H9 (cell line): ENCODE measurements at regions not wholly inside any gene's neighbourhood (a gene's known extent, or its start where the extent isn't known, plus 50 kb on each side); places are given as distances from the start of the nearest gene placed in this dataset.

Experiments
- DNase-seq: peaks from one replicate; pipeline ENCODE4 v3.0.0-alpha.2; 2017
- H2AFZ ChIP-seq: one replicate; pipeline ENCODE4 v1.6.1; 2013; ENCODE audit warnings: mild to moderate bottlenecking, low read length, control low read depth, moderate library complexity
- H2AK5ac ChIP-seq: 2 replicates; pipeline ENCODE4 v1.6.1; 2013; ENCODE audit warnings: low read length, control low read depth, mixed read lengths; ENCODE audit not compliant: insufficient read length
- H2BK120ac ChIP-seq: one replicate; pipeline ENCODE4 v1.6.1; 2013; ENCODE audit warnings: low read depth, mild to moderate bottlenecking, low read length, control low read depth, inconsistent platforms; ENCODE audit not compliant: poor library complexity, severe bottlenecking
- H2BK12ac ChIP-seq: 2 replicates; pipeline ENCODE4 v1.6.1; 2013; ENCODE audit warnings: low read length, control low read depth, mixed read lengths, low read depth; ENCODE audit not compliant: insufficient read length
- H2BK15ac ChIP-seq: 2 replicates; pipeline ENCODE4 v1.6.1; 2013; ENCODE audit warnings: low read depth, low read length, control low read depth
- H2BK20ac ChIP-seq: one replicate; pipeline ENCODE4 v1.6.1; 2013; ENCODE audit warnings: low read depth, mild to moderate bottlenecking, low read length, control low read depth, inconsistent platforms; ENCODE audit not compliant: poor library complexity, severe bottlenecking
- H2BK5ac ChIP-seq: 2 replicates; pipeline ENCODE4 v1.6.1; 2013; ENCODE audit warnings: low read length, control low read depth, mixed read lengths; ENCODE audit not compliant: insufficient read length
- H3K14ac ChIP-seq: 2 replicates; pipeline ENCODE4 v1.6.1; 2013; ENCODE audit warnings: low read length, control low read depth; ENCODE audit not compliant: insufficient read depth
- H3K18ac ChIP-seq: 2 replicates; pipeline ENCODE4 v1.6.1; 2013; ENCODE audit warnings: low read depth, mild to moderate bottlenecking, mixed read lengths, low read length, control low read depth; ENCODE audit not compliant: insufficient read length
- H3K23ac ChIP-seq: 2 replicates; pipeline ENCODE4 v1.6.1; 2013; ENCODE audit warnings: low read length, control low read depth, mixed read lengths, low read depth; ENCODE audit not compliant: insufficient read length
- H3K23me2 ChIP-seq: 2 replicates; pipeline ENCODE4 v1.6.1; 2013; ENCODE audit warnings: low read depth, mild to moderate bottlenecking, mixed read lengths, low read length, control low read depth; ENCODE audit not compliant: insufficient read length, poor library complexity, severe bottlenecking
- H3K27ac ChIP-seq: 2 replicates; pipeline ENCODE4 v1.5.1; 2013; ENCODE audit warnings: low read length, control low read depth, mixed read lengths, low read depth; ENCODE audit not compliant: insufficient read length
- H3K27me3 ChIP-seq: 2 replicates; pipeline ENCODE4 v1.6.1; 2013; ENCODE audit warnings: low read length, control low read depth, inconsistent platforms; ENCODE audit not compliant: insufficient read depth
- H3K4ac ChIP-seq: 2 replicates; pipeline ENCODE4 v1.6.1; 2013; ENCODE audit warnings: low read depth, mild to moderate bottlenecking, control low read depth, inconsistent platforms, low read length, moderate library complexity
- H3K4me1 ChIP-seq: 2 replicates; pipeline ENCODE4 v1.6.1; 2013; ENCODE audit warnings: low read length, control low read depth, inconsistent platforms; ENCODE audit not compliant: insufficient read depth
- H3K4me2 ChIP-seq: 2 replicates; pipeline ENCODE4 v1.6.1; 2013; ENCODE audit warnings: low read length, control low read depth, mixed read lengths; ENCODE audit not compliant: insufficient read length, insufficient read depth
- H3K56ac ChIP-seq: 2 replicates; pipeline ENCODE4 v1.6.1; 2013; ENCODE audit warnings: low read depth, mild to moderate bottlenecking, mixed read lengths, low read length, control low read depth; ENCODE audit not compliant: insufficient read length
- H3K79me1 ChIP-seq: 2 replicates; pipeline ENCODE4 v1.6.1; 2013; ENCODE audit warnings: low read depth, mild to moderate bottlenecking, moderate library complexity, low read length, control low read depth, inconsistent platforms; ENCODE audit not compliant: insufficient read depth, poor library complexity, severe bottlenecking
- H3K79me2 ChIP-seq: 2 replicates; pipeline ENCODE4 v1.6.1; 2013; ENCODE audit warnings: low read length, control low read depth, inconsistent platforms; ENCODE audit not compliant: insufficient read depth
- H3K9ac ChIP-seq: 2 replicates; pipeline ENCODE4 v1.6.1; 2013; ENCODE audit warnings: low read length, control low read depth, mixed read lengths; ENCODE audit not compliant: insufficient read length; ENCODE audit errors: extremely low read depth
- H3K9me3 ChIP-seq: one replicate; pipeline ENCODE4 v1.6.1; 2013; ENCODE audit warnings: low read depth, low read length, inconsistent platforms; ENCODE audit not compliant: control insufficient read depth
- H3T11ph ChIP-seq: one replicate; pipeline ENCODE4 v1.6.1; 2013; ENCODE audit warnings: mild to moderate bottlenecking, low read length, control low read depth, inconsistent platforms
- H4K20me1 ChIP-seq: one replicate; pipeline ENCODE4 v1.6.1; 2013; ENCODE audit not compliant: control insufficient read depth, insufficient read length, insufficient read depth
- H4K5ac ChIP-seq: 2 replicates; pipeline ENCODE4 v1.6.1; 2013; ENCODE audit warnings: low read depth, mild to moderate bottlenecking, mixed read lengths, low read length, control low read depth; ENCODE audit not compliant: insufficient read length
- H4K8ac ChIP-seq: replicated peaks from 2 replicates; pipeline ENCODE4 v1.6.1; 2013; ENCODE audit warnings: low read length, control low read depth, mixed read lengths, low read depth; ENCODE audit not compliant: insufficient read length
- H4K91ac ChIP-seq: 2 replicates; pipeline ENCODE4 v1.6.1; 2013; ENCODE audit warnings: low read depth, mild to moderate bottlenecking, moderate library complexity, mixed read lengths, low read length, control low read depth; ENCODE audit not compliant: insufficient read length
- H3K27ac Mint-ChIP-seq, 3 experiments: 2 replicates in 2 of 3; 3 replicates in 1 of 3; pipeline ENCODE4 v1.8.0; 2020 to 2021; ENCODE audit warnings: mixed read lengths in 3 of 3, mild to moderate bottlenecking in 1 of 3, moderate library complexity in 1 of 3
- H3K27me3 Mint-ChIP-seq: 2 replicates; pipeline ENCODE4 v1.8.0; 2021; ENCODE audit warnings: low read depth, mild to moderate bottlenecking, moderate library complexity, mixed read lengths
- H3K36me3 Mint-ChIP-seq, 3 experiments: 2 replicates in 2 of 3; 3 replicates in 1 of 3; pipeline ENCODE4 v1.8.0; 2020 to 2021; ENCODE audit warnings: low read depth in 3 of 3, mixed read lengths in 3 of 3; ENCODE audit not compliant: insufficient read depth in 1 of 3
- H3K4me1 Mint-ChIP-seq, 2 experiments: 2 replicates each; pipeline ENCODE4 v1.8.0; 2020; ENCODE audit warnings: mixed read lengths in 2 of 2
- H3K4me3 Mint-ChIP-seq, 2 experiments: 2 replicates in 1 of 2; 3 replicates in 1 of 2; pipeline ENCODE4 v1.8.0; 2020 to 2021; ENCODE audit warnings: mild to moderate bottlenecking in 2 of 2, mixed read lengths in 2 of 2, moderate library complexity in 1 of 2
- H3K9me3 Mint-ChIP-seq, 2 experiments: 2 replicates in 1 of 2; 3 replicates in 1 of 2; pipeline ENCODE4 v1.8.0; 2020; ENCODE audit warnings: mild to moderate bottlenecking in 2 of 2, mixed read lengths in 2 of 2, moderate library complexity in 1 of 2
- CTCF ChIP-seq: fragments of 200-600 bp; sonication (generic); conservative IDR thresholded peaks from 3 replicates; pipeline ENCODE4 v1.8.0; 2021; ENCODE audit warnings: antibody characterized with exemption, mild to moderate bottlenecking
- WGBS: extraction: QIAGEN DNeasy Blood & Tissue Kit; methylation state at CpG from one replicate; pipeline ENCODE4 v1.1.7; 2013; ENCODE audit warnings: missing lambda C conversion rate, low lambda C conversion rate, mixed read lengths; ENCODE audit not compliant: insufficient read length; ENCODE audit errors: extremely low coverage; 5-methylcytosine and 5-hydroxymethylcytosine counted together

GRCh38 chr18:78531637-78532036 is 448.0 kb upstream of the SALL3 start:
- Histone ChIP-seq H3T11ph (no peak overlapping the region), H3K79me1 (no peaks in the 10 kb centered on the region), H3K23me2 (no peaks in the 10 kb centered on the region), H3K79me2 (no peaks in the 10 kb centered on the region), H3K27me3 (no peaks in the 10 kb centered on the region), H3K27ac (no peak overlapping the region), H2BK120ac (no peak overlapping the region), H4K20me1 (no peaks in the 10 kb centered on the region), H3K56ac (no peak overlapping the region), H2BK5ac (no peak overlapping the region), H4K8ac (no peak overlapping the region), H4K91ac (no peak overlapping the region), H3K9me3 (no peaks in the 10 kb centered on the region), H3K14ac (no peak overlapping the region), H3K4me2 (no peak overlapping the region), H3K18ac (no peak overlapping the region), H4K5ac (no peak overlapping the region), H2AFZ (no peak overlapping the region), H2BK12ac (no peak overlapping the region), H3K4me1 (no peaks in the 10 kb centered on the region), H2AK5ac (no peak overlapping the region), H2BK20ac (peak overlapping the region; percentile 83), H3K9ac (no peak overlapping the region), H2BK15ac (no peak overlapping the region), H3K4ac (no peak overlapping the region), H3K23ac (no peak overlapping the region)
- Mint-ChIP-seq H3K27me3 (no peaks in the 10 kb centered on the region; the same call in 1 of the 2 replicates), H3K9me3 (no peaks in the 10 kb centered on the region; a peak in 1 of 5 replicates), H3K4me3 (no peak overlapping the region), H3K36me3 (no peaks in the 10 kb centered on the region), H3K4me1 (peaks cover 2 to 4% of the 10 kb centered on the region in 2 experiments; a peak in 1 of 4 replicates), H3K27ac (no peak overlapping the region)
- no CpG with 5 or more reads among the region's 11 CpGs for WGBS
- no peak for DNase-seq
- no peak for TF ChIP-seq CTCF
